Cardiac muscle cell (in vitro differentiated cells and primary cell): ENCODE measurements at regions not wholly inside any gene's neighbourhood (a gene's known extent, or its start where the extent isn't known, plus 50 kb on each side); places are given as distances from the start of the nearest gene placed in this dataset.

Source experiments
- DNase-seq, 2 donors: peaks; one replicate each; pipeline versions ENCODE4 v3.0.0 to v3.0.0-alpha.2; 2010 to 2017; ENCODE audit warnings: low read depth in 1 of 2, low spot score in 1 of 2
- H3K27ac ChIP-seq: fragments of 200-600 bp; sonication (generic); 2 replicates; pipeline ENCODE4 v1.5.1; 2016
- H3K27me3 ChIP-seq: fragments of 200-600 bp; sonication (generic); 2 replicates; pipeline ENCODE4 v1.6.0; 2016; ENCODE audit warnings: control low read depth
- H3K36me3 ChIP-seq: fragments of 200-600 bp; sonication (generic); 2 replicates; pipeline ENCODE4 v1.5.1; 2016; ENCODE audit warnings: control low read depth
- H3K4me1 ChIP-seq: fragments of 200-600 bp; sonication (generic); 2 replicates; pipeline ENCODE4 v1.8.1; 2017; ENCODE audit warnings: low read depth, mild to moderate bottlenecking, mixed run types
- H3K4me3 ChIP-seq: fragments of 200-600 bp; sonication (generic); 2 replicates; pipeline ENCODE4 v1.5.1; 2016; ENCODE audit warnings: mild to moderate bottlenecking
- H3K9me3 ChIP-seq: fragments of 200-600 bp; sonication (generic); 2 replicates; pipeline ENCODE4 v1.5.1; 2017; ENCODE audit warnings: low read depth, mild to moderate bottlenecking, control low read depth
- TF ChIP-seq, protein P1 (sequence below): IDR thresholded peaks from 2 replicates; pipeline ENCODE4 v1.5.1; 2012; ENCODE audit warnings: low read depth, mild to moderate bottlenecking, low read length

DNA sequence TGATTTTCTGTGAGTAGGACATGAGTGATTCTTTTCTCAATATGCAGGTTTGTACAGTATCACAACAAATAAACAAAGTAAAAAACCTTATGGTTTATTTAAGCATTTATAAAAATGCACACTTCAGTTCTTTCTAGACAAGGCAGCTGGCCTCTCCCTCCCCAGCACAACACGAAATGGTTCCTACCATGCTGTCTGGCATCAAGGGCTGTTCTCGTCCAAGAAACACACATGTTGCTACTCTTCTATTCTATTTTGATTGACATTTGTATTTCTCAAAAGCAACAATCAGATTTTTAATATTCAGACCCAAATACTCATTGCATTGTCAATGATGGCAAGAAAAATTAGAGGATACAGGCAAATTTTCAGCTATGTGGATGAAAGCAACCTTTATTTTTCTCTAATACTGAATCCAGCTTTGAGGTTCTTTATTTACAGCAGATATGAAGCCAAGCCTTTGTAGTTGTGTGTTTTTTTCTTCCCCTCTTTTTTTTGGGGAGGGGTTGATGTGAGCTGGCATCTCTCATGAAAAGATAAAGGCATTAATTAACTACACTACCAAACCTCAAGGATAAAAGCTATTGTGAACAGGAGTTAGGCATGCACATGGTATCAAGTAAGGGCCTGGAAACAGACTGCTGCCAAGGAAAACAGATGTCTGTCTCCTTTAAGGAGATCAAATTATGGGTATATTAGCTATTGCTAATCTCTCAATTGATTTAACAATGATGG is 96.4 kb upstream of the PREP start:
- H3K4me1 ChIP-seq = no peaks in the 10 kb centered on the region
- DNase-seq = no peak
- TF ChIP-seq, protein P1, sequence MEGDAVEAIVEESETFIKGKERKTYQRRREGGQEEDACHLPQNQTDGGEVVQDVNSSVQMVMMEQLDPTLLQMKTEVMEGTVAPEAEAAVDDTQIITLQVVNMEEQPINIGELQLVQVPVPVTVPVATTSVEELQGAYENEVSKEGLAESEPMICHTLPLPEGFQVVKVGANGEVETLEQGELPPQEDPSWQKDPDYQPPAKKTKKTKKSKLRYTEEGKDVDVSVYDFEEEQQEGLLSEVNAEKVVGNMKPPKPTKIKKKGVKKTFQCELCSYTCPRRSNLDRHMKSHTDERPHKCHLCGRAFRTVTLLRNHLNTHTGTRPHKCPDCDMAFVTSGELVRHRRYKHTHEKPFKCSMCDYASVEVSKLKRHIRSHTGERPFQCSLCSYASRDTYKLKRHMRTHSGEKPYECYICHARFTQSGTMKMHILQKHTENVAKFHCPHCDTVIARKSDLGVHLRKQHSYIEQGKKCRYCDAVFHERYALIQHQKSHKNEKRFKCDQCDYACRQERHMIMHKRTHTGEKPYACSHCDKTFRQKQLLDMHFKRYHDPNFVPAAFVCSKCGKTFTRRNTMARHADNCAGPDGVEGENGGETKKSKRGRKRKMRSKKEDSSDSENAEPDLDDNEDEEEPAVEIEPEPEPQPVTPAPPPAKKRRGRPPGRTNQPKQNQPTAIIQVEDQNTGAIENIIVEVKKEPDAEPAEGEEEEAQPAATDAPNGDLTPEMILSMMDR = no peak
- no peaks in the 10 kb centered on the region for H3K9me3 ChIP-seq
- no peak overlapping the region for H3K4me3 ChIP-seq
- H3K27ac ChIP-seq = no peak overlapping the region
- no peaks in the 10 kb centered on the region for H3K27me3 ChIP-seq
- H3K36me3 ChIP-seq = no peaks in the 10 kb centered on the region

DNA sequence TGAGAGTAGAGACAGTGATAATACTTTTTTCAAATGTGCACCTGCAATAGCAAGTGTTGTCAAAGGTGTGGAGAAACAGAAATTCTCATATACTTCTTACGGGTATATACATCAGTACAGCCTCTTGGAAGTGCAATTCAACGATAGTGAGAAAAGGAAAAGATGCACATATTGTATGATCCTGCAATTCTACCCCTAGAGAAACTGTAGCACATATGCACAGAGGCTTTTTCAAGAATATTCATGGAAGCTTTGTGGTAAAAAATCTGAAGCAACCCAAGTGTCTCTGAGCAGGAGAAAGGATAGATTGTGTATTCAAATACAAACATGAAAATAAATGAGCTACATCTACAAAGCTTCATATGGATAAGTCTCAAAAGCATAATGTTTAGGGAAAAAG is 94.7 kb upstream of the PREP start:
- TF ChIP-seq, protein P1 = no peak
- Histone ChIP-seq H3K27me3 (no peaks in the 10 kb centered on the region), H3K4me1 (peaks cover 11% of the 10 kb centered on the region), H3K36me3 (no peaks in the 10 kb centered on the region), H3K9me3 (no peaks in the 10 kb centered on the region), H3K4me3 (no peak overlapping the region), H3K27ac (no peak overlapping the region)
- DNase-seq = no peak

DNA sequence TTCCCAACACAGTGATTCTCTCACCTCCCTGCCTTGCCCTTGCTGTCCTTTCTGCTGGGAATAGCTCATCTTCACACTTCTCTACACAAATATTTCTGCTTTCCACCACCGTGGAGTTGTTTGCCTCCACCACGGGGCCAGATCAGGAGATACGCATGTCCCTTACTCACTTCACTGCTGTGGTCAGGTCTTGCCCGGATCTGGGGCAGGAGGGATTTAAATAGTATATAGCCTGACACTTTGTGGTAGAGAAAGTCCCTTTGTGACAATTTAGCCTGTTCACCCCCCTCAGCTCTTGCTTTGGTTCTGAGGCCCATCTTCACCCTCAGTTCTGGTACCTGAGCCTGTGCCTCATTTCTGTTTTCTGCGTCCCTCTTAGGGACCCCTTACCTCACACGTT is 92.6 kb upstream of the PREP start:
- TF ChIP-seq, protein P1 = no peak
- Histone ChIP-seq H3K27ac (no peak overlapping the region), H3K27me3 (no peaks in the 10 kb centered on the region), H3K36me3 (no peaks in the 10 kb centered on the region), H3K9me3 (no peaks in the 10 kb centered on the region), H3K4me3 (no peak overlapping the region), H3K4me1 (peaks cover 11% of the 10 kb centered on the region)
- no peak for DNase-seq

DNA sequence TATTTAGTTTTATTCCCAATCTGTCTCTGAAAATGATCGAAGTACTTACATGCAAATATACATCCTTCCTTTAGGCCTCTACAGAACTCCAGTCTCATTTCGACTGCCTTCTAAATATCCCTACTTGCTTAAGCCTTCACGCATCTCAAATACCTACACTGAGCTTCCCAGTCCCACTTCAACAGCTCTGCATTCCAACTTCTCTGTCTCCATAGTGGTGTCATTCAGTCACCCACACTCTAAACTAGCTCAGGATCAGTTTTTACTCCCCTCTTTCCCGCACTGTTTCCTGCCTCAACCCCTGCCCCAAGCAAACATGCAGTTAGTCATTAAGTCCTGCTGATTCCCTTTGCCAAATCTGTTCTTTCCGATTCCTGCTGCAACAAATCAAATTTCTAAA is 91.8 kb upstream of the PREP start:
- Histone ChIP-seq H3K36me3 (no peaks in the 10 kb centered on the region), H3K4me1 (peaks cover 11% of the 10 kb centered on the region), H3K27ac (no peak overlapping the region), H3K9me3 (no peaks in the 10 kb centered on the region), H3K4me3 (no peak overlapping the region), H3K27me3 (no peaks in the 10 kb centered on the region)
- DNase-seq = no peak
- TF ChIP-seq, protein P1 = no peak

DNA sequence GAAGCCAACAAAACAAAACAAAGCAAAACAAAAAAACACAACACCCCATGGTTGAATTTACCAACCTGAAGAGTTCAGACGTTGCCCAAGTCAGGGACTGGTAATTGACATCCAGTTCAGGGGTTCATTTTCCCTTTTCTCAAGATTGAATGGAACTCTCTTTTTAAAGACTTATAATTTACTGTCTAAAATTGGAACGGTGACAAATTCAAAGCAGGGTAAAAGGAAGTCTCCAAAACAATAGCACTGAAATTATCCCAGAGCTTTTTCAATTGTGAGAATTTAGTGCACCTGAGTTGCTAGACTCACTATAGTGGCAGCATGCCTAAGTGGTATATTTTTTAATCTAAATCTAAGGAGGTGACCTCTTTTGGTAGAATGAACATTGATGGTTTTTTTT is 90.9 kb upstream of the PREP start:
- peaks cover 11% of the 10 kb centered on the region for H3K4me1 ChIP-seq
- H3K9me3 ChIP-seq = no peaks in the 10 kb centered on the region
- no peak for DNase-seq
- H3K27ac ChIP-seq = no peak overlapping the region
- H3K27me3 ChIP-seq = no peaks in the 10 kb centered on the region
- no peak overlapping the region for H3K4me3 ChIP-seq
- TF ChIP-seq, protein P1 = no peak
- no peaks in the 10 kb centered on the region for H3K36me3 ChIP-seq
